H9 (cell line): ENCODE measurements at regions not wholly inside any gene's neighbourhood (a gene's known extent, or its start where the extent isn't known, plus 50 kb on each side); places are given as distances from the start of the nearest gene placed in this dataset.

ENCODE experiments used
- DNase-seq: peaks from one replicate; pipeline ENCODE4 v3.0.0-alpha.2; 2017
- H2AFZ ChIP-seq: one replicate; pipeline ENCODE4 v1.6.1; 2013; ENCODE audit warnings: mild to moderate bottlenecking, low read length, control low read depth, moderate library complexity
- H2AK5ac ChIP-seq: 2 replicates; pipeline ENCODE4 v1.6.1; 2013; ENCODE audit warnings: low read length, control low read depth, mixed read lengths; ENCODE audit not compliant: insufficient read length
- H2BK120ac ChIP-seq: one replicate; pipeline ENCODE4 v1.6.1; 2013; ENCODE audit warnings: low read depth, mild to moderate bottlenecking, low read length, control low read depth, inconsistent platforms; ENCODE audit not compliant: poor library complexity, severe bottlenecking
- H2BK12ac ChIP-seq: 2 replicates; pipeline ENCODE4 v1.6.1; 2013; ENCODE audit warnings: low read length, control low read depth, mixed read lengths, low read depth; ENCODE audit not compliant: insufficient read length
- H2BK15ac ChIP-seq: 2 replicates; pipeline ENCODE4 v1.6.1; 2013; ENCODE audit warnings: low read depth, low read length, control low read depth
- H2BK20ac ChIP-seq: one replicate; pipeline ENCODE4 v1.6.1; 2013; ENCODE audit warnings: low read depth, mild to moderate bottlenecking, low read length, control low read depth, inconsistent platforms; ENCODE audit not compliant: poor library complexity, severe bottlenecking
- H2BK5ac ChIP-seq: 2 replicates; pipeline ENCODE4 v1.6.1; 2013; ENCODE audit warnings: low read length, control low read depth, mixed read lengths; ENCODE audit not compliant: insufficient read length
- H3K14ac ChIP-seq: 2 replicates; pipeline ENCODE4 v1.6.1; 2013; ENCODE audit warnings: low read length, control low read depth; ENCODE audit not compliant: insufficient read depth
- H3K18ac ChIP-seq: 2 replicates; pipeline ENCODE4 v1.6.1; 2013; ENCODE audit warnings: low read depth, mild to moderate bottlenecking, mixed read lengths, low read length, control low read depth; ENCODE audit not compliant: insufficient read length
- H3K23ac ChIP-seq: 2 replicates; pipeline ENCODE4 v1.6.1; 2013; ENCODE audit warnings: low read length, control low read depth, mixed read lengths, low read depth; ENCODE audit not compliant: insufficient read length
- H3K23me2 ChIP-seq: 2 replicates; pipeline ENCODE4 v1.6.1; 2013; ENCODE audit warnings: low read depth, mild to moderate bottlenecking, mixed read lengths, low read length, control low read depth; ENCODE audit not compliant: insufficient read length, poor library complexity, severe bottlenecking
- H3K27ac ChIP-seq: 2 replicates; pipeline ENCODE4 v1.5.1; 2013; ENCODE audit warnings: low read length, control low read depth, mixed read lengths, low read depth; ENCODE audit not compliant: insufficient read length
- H3K27me3 ChIP-seq: 2 replicates; pipeline ENCODE4 v1.6.1; 2013; ENCODE audit warnings: low read length, control low read depth, inconsistent platforms; ENCODE audit not compliant: insufficient read depth
- H3K4ac ChIP-seq: 2 replicates; pipeline ENCODE4 v1.6.1; 2013; ENCODE audit warnings: low read depth, mild to moderate bottlenecking, control low read depth, inconsistent platforms, low read length, moderate library complexity
- H3K4me1 ChIP-seq: 2 replicates; pipeline ENCODE4 v1.6.1; 2013; ENCODE audit warnings: low read length, control low read depth, inconsistent platforms; ENCODE audit not compliant: insufficient read depth
- H3K4me2 ChIP-seq: 2 replicates; pipeline ENCODE4 v1.6.1; 2013; ENCODE audit warnings: low read length, control low read depth, mixed read lengths; ENCODE audit not compliant: insufficient read length, insufficient read depth
- H3K56ac ChIP-seq: 2 replicates; pipeline ENCODE4 v1.6.1; 2013; ENCODE audit warnings: low read depth, mild to moderate bottlenecking, mixed read lengths, low read length, control low read depth; ENCODE audit not compliant: insufficient read length
- H3K79me1 ChIP-seq: 2 replicates; pipeline ENCODE4 v1.6.1; 2013; ENCODE audit warnings: low read depth, mild to moderate bottlenecking, moderate library complexity, low read length, control low read depth, inconsistent platforms; ENCODE audit not compliant: insufficient read depth, poor library complexity, severe bottlenecking
- H3K79me2 ChIP-seq: 2 replicates; pipeline ENCODE4 v1.6.1; 2013; ENCODE audit warnings: low read length, control low read depth, inconsistent platforms; ENCODE audit not compliant: insufficient read depth
- H3K9ac ChIP-seq: 2 replicates; pipeline ENCODE4 v1.6.1; 2013; ENCODE audit warnings: low read length, control low read depth, mixed read lengths; ENCODE audit not compliant: insufficient read length; ENCODE audit errors: extremely low read depth
- H3K9me3 ChIP-seq: one replicate; pipeline ENCODE4 v1.6.1; 2013; ENCODE audit warnings: low read depth, low read length, inconsistent platforms; ENCODE audit not compliant: control insufficient read depth
- H3T11ph ChIP-seq: one replicate; pipeline ENCODE4 v1.6.1; 2013; ENCODE audit warnings: mild to moderate bottlenecking, low read length, control low read depth, inconsistent platforms
- H4K20me1 ChIP-seq: one replicate; pipeline ENCODE4 v1.6.1; 2013; ENCODE audit not compliant: control insufficient read depth, insufficient read length, insufficient read depth
- H4K5ac ChIP-seq: 2 replicates; pipeline ENCODE4 v1.6.1; 2013; ENCODE audit warnings: low read depth, mild to moderate bottlenecking, mixed read lengths, low read length, control low read depth; ENCODE audit not compliant: insufficient read length
- H4K8ac ChIP-seq: replicated peaks from 2 replicates; pipeline ENCODE4 v1.6.1; 2013; ENCODE audit warnings: low read length, control low read depth, mixed read lengths, low read depth; ENCODE audit not compliant: insufficient read length
- H4K91ac ChIP-seq: 2 replicates; pipeline ENCODE4 v1.6.1; 2013; ENCODE audit warnings: low read depth, mild to moderate bottlenecking, moderate library complexity, mixed read lengths, low read length, control low read depth; ENCODE audit not compliant: insufficient read length
- H3K27ac Mint-ChIP-seq, 3 experiments: 2 replicates in 2 of 3; 3 replicates in 1 of 3; pipeline ENCODE4 v1.8.0; 2020 to 2021; ENCODE audit warnings: mixed read lengths in 3 of 3, mild to moderate bottlenecking in 1 of 3, moderate library complexity in 1 of 3
- H3K27me3 Mint-ChIP-seq: 2 replicates; pipeline ENCODE4 v1.8.0; 2021; ENCODE audit warnings: low read depth, mild to moderate bottlenecking, moderate library complexity, mixed read lengths
- H3K36me3 Mint-ChIP-seq, 3 experiments: 2 replicates in 2 of 3; 3 replicates in 1 of 3; pipeline ENCODE4 v1.8.0; 2020 to 2021; ENCODE audit warnings: low read depth in 3 of 3, mixed read lengths in 3 of 3; ENCODE audit not compliant: insufficient read depth in 1 of 3
- H3K4me1 Mint-ChIP-seq, 2 experiments: 2 replicates each; pipeline ENCODE4 v1.8.0; 2020; ENCODE audit warnings: mixed read lengths in 2 of 2
- H3K4me3 Mint-ChIP-seq, 2 experiments: 2 replicates in 1 of 2; 3 replicates in 1 of 2; pipeline ENCODE4 v1.8.0; 2020 to 2021; ENCODE audit warnings: mild to moderate bottlenecking in 2 of 2, mixed read lengths in 2 of 2, moderate library complexity in 1 of 2
- H3K9me3 Mint-ChIP-seq, 2 experiments: 2 replicates in 1 of 2; 3 replicates in 1 of 2; pipeline ENCODE4 v1.8.0; 2020; ENCODE audit warnings: mild to moderate bottlenecking in 2 of 2, mixed read lengths in 2 of 2, moderate library complexity in 1 of 2
- WGBS: extraction: QIAGEN DNeasy Blood & Tissue Kit; methylation state at CpG from one replicate; pipeline ENCODE4 v1.1.7; 2013; ENCODE audit warnings: missing lambda C conversion rate, low lambda C conversion rate, mixed read lengths; ENCODE audit not compliant: insufficient read length; ENCODE audit errors: extremely low coverage; 5-methylcytosine and 5-hydroxymethylcytosine counted together
- TF ChIP-seq, protein P1 (sequence below): fragments of 200-600 bp; sonication (generic); conservative IDR thresholded peaks from 3 replicates; pipeline ENCODE4 v1.8.0; 2021; ENCODE audit warnings: antibody characterized with exemption, mild to moderate bottlenecking

- Mint-ChIP-seq H3K9me3 (no peaks in the 10 kb centered on the region), H3K27ac (no peak overlapping the region), H3K4me3 (no peak overlapping the region), H3K27me3 (no peaks in the 10 kb centered on the region), H3K4me1 (peaks cover 0 to 9% of the 10 kb centered on the region in 2 experiments; a peak in 2 of 4 replicates), H3K36me3 (no peaks in the 10 kb centered on the region)
- Histone ChIP-seq H2BK5ac (no peak overlapping the region), H4K5ac (no peak overlapping the region), H3K14ac (no peak overlapping the region), H3K79me1 (no peaks in the 10 kb centered on the region), H2BK120ac (no peak overlapping the region), H4K91ac (no peak overlapping the region), H2BK20ac (no peak overlapping the region), H3T11ph (no peak overlapping the region), H3K9me3 (no peaks in the 10 kb centered on the region), H2BK15ac (no peak overlapping the region), H4K8ac (no peak overlapping the region), H3K79me2 (no peaks in the 10 kb centered on the region), H2AFZ (no peak overlapping the region), H2BK12ac (no peak overlapping the region), H3K23ac (no peak overlapping the region), H3K18ac (no peak overlapping the region), H3K56ac (no peak overlapping the region), H3K9ac (no peak overlapping the region), H2AK5ac (no peak overlapping the region), H3K23me2 (no peaks in the 10 kb centered on the region), H3K27me3 (no peaks in the 10 kb centered on the region), H4K20me1 (no peaks in the 10 kb centered on the region), H3K27ac (no peak overlapping the region), H3K4me2 (no peak overlapping the region), H3K4me1 (no peaks in the 10 kb centered on the region), H3K4ac (no peak overlapping the region)
- no peak for DNase-seq
- no CpG with 5 or more reads among the region's 2 CpGs for WGBS
- TF ChIP-seq, protein P1, sequence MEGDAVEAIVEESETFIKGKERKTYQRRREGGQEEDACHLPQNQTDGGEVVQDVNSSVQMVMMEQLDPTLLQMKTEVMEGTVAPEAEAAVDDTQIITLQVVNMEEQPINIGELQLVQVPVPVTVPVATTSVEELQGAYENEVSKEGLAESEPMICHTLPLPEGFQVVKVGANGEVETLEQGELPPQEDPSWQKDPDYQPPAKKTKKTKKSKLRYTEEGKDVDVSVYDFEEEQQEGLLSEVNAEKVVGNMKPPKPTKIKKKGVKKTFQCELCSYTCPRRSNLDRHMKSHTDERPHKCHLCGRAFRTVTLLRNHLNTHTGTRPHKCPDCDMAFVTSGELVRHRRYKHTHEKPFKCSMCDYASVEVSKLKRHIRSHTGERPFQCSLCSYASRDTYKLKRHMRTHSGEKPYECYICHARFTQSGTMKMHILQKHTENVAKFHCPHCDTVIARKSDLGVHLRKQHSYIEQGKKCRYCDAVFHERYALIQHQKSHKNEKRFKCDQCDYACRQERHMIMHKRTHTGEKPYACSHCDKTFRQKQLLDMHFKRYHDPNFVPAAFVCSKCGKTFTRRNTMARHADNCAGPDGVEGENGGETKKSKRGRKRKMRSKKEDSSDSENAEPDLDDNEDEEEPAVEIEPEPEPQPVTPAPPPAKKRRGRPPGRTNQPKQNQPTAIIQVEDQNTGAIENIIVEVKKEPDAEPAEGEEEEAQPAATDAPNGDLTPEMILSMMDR, result no peak
Measured at GRCh38 chr3:182519569-182519968, 273.7 kb upstream of the ATP11B start.
